Upper lobe of left lung (tissue), 6 donors: ENCODE measurements at regions not wholly inside any gene's neighbourhood (a gene's known extent, or its start where the extent isn't known, plus 50 kb on each side); places are given as distances from the start of the nearest gene placed in this dataset.

Experiments used
- ATAC-seq, 2 donors: fragments of 200-7000 bp; cut with Tn5 transposase; one replicate each; pipeline ENCODE4 v1.9.1; 2022; ENCODE audit warnings: mild to moderate bottlenecking in 2 of 2, moderate library complexity in 2 of 2; ENCODE audit not compliant: low FRiP score in 2 of 2
- DNase-seq, 2 donors: peaks; one replicate each; pipeline ENCODE4 v3.0.0-alpha.2; 2019 to 2020
- H3K27ac ChIP-seq, 4 donors: fragments of 200-600 bp; sonication (generic); one replicate each; pipeline ENCODE4 v1.5.1; 2016 to 2019
- H3K27me3 ChIP-seq, 4 donors: fragments of 200-600 bp; sonication (generic); one replicate each; pipeline ENCODE4 v1.5.1; 2017 to 2019
- H3K36me3 ChIP-seq, 4 donors: fragments of 200-600 bp; sonication (generic); one replicate each; pipeline ENCODE4 v1.5.1; 2016 to 2019
- H3K4me1 ChIP-seq, 4 donors: fragments of 200-600 bp; sonication (generic); one replicate each; pipeline ENCODE4 v1.5.1; 2018 to 2019
- H3K4me3 ChIP-seq, 4 donors: fragments of 200-600 bp; sonication (generic); one replicate each; pipeline ENCODE4 v1.5.1; 2017 to 2019; ENCODE audit warnings: mild to moderate bottlenecking in 2 of 4, moderate library complexity in 1 of 4
- H3K9me3 ChIP-seq, 4 donors: fragments of 200-600 bp; sonication (generic); one replicate each; pipeline ENCODE4 v1.5.1; 2018 to 2019
- EP300 ChIP-seq, 4 donors: sonication (generic); formaldehyde crosslinking; IDR thresholded peaks; one replicate each; pipeline ENCODE4 v1.5.1; 2017; ENCODE audit warnings: antibody characterized with exemption in 4 of 4, control low read depth in 2 of 4
- POLR2A ChIP-seq, 4 donors: fragments of 450-650 bp; IDR thresholded peaks; one replicate each; pipeline ENCODE4 v1.5.1; 2016 to 2017; ENCODE audit warnings: antibody characterized with exemption in 4 of 4, mild to moderate bottlenecking in 2 of 4
- POLR2AphosphoS5 ChIP-seq, 2 donors: sonication (generic); formaldehyde crosslinking; IDR thresholded peaks; one replicate each; pipeline ENCODE4 v1.5.1; 2017; ENCODE audit warnings: antibody characterized with exemption in 2 of 2
- WGBS, 2 donors: methylation state at CpG; one replicate each; pipeline ENCODE4 v1.1.5; 2017 to 2018; 5-methylcytosine and 5-hydroxymethylcytosine counted together
- TF ChIP-seq, protein P1 (sequence below), 6 experiments: fragments of 450-650 bp in 4 of 6; fragments of 200-600 bp in 2 of 6; sonication (generic) in 2 of 6; IDR thresholded peaks; one replicate each; pipeline ENCODE4 v1.5.1; 2016 to 2019; ENCODE audit warnings: antibody characterized with exemption in 6 of 6
- donor health status: DM: no; HTN: no; CAD: no; lungs with moderate emphysema.
- donor health status: DM: no; HTN: yes; CAD: no; lungs with severe emphysema.

DNA sequence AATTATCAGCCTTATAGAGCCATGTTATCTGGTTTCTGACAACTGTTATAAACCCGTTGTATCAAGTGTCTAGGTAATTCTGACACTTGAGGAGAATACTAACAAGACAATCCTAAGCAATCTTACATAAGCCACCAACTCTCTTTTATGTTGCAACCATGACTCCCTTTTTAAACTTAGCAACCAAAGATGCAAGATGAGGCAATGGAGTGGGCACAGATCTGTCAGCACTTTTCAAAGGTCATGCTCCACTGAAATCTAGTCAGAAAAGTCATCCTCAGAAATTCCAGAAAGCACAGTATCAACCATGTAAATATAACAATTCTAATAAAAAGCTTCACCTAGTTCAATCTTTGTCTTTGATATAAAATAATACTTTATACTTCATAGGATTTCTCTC lies 77.0 kb upstream of the SEMA3A start:
- no peaks in the 10 kb centered on the region for H3K27me3 ChIP-seq
- no peak overlapping the region for H3K27ac ChIP-seq
- peaks cover 0 to 6% (median 0%) of the 10 kb centered on the region in 4 donors for H3K4me1 ChIP-seq
- H3K4me3 ChIP-seq: no peak overlapping the region
- no peaks in the 10 kb centered on the region for H3K9me3 ChIP-seq
- 46 to 63% methylated on average over 1 of the region's 1 CpG for WGBS, 2 donors
- ATAC-seq: no peak
- H3K36me3 ChIP-seq: no peaks in the 10 kb centered on the region
- TF ChIP-seq POLR2AphosphoS5 (IDR thresholded peaks at IDR 0.05) (no peak), EP300 (IDR thresholded peaks at IDR 0.05) (no peak)
- TF ChIP-seq, protein P1, sequence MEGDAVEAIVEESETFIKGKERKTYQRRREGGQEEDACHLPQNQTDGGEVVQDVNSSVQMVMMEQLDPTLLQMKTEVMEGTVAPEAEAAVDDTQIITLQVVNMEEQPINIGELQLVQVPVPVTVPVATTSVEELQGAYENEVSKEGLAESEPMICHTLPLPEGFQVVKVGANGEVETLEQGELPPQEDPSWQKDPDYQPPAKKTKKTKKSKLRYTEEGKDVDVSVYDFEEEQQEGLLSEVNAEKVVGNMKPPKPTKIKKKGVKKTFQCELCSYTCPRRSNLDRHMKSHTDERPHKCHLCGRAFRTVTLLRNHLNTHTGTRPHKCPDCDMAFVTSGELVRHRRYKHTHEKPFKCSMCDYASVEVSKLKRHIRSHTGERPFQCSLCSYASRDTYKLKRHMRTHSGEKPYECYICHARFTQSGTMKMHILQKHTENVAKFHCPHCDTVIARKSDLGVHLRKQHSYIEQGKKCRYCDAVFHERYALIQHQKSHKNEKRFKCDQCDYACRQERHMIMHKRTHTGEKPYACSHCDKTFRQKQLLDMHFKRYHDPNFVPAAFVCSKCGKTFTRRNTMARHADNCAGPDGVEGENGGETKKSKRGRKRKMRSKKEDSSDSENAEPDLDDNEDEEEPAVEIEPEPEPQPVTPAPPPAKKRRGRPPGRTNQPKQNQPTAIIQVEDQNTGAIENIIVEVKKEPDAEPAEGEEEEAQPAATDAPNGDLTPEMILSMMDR (IDR thresholded peaks at IDR 0.05): no peak
- no peak for DNase-seq

DNA sequence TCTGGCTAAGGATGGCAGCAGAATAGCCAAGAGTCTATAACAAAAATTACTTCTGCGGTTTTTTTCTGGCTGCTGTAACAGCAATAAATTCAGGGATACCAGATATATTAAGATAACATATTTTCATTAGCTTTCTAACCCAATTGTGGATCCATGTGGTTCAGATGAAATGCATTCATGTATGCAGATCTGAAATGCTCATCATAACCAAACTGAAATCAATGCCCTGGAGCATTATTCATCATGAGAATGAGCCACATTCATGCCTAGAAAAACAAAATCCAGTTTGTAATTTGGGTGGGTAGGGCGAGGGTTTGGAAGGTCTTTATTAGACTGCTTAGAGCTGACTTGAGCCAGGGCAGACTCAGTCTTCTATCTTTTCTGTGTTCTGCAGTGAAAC lies 69.8 kb upstream of the SEMA3A start:
- H3K36me3 ChIP-seq: no peaks in the 10 kb centered on the region
- H3K27ac ChIP-seq: no peak overlapping the region
- TF ChIP-seq POLR2AphosphoS5 (IDR thresholded peaks at IDR 0.05): no peak
- TF ChIP-seq, protein P1 (IDR thresholded peaks at IDR 0.05): no peak
- TF ChIP-seq POLR2A (IDR thresholded peaks at IDR 0.05): no peak
- TF ChIP-seq EP300 (IDR thresholded peaks at IDR 0.05): no peak
- no peaks in the 10 kb centered on the region for H3K4me1 ChIP-seq
- WGBS, 2 donors: 80 to 87% methylated on average over 2 of the region's 2 CpGs
- no peaks in the 10 kb centered on the region for H3K27me3 ChIP-seq
- H3K9me3 ChIP-seq: no peaks in the 10 kb centered on the region
- H3K4me3 ChIP-seq: no peak overlapping the region
- ATAC-seq: no peak
- no peak for DNase-seq

DNA sequence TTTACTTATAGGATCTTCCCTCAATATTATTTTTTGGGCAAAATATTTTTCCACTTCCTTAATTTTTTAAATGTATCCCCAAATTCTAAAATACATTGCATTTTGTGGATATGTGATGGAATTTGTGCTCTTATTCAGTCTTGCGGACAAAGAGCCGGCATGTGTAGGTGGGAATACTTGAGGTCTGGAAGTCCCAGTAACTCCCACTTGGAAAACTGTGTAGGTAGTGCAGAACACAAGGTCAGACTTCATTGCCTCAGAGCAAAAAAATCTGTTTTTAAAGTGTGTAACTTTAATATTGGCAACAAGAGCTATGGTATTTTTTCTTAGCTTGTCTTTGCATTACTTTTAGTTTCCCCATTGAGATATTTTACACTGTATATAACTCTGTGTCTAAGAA lies 68.5 kb upstream of the SEMA3A start:
- 95 to 98% methylated on average over 2 of the region's 2 CpGs for WGBS, 2 donors
- H3K9me3 ChIP-seq: no peaks in the 10 kb centered on the region
- H3K4me1 ChIP-seq: no peaks in the 10 kb centered on the region
- H3K36me3 ChIP-seq: no peaks in the 10 kb centered on the region
- TF ChIP-seq EP300 (IDR thresholded peaks at IDR 0.05) (no peak), POLR2AphosphoS5 (IDR thresholded peaks at IDR 0.05) (no peak), POLR2A (IDR thresholded peaks at IDR 0.05) (no peak)
- TF ChIP-seq, protein P1 (IDR thresholded peaks at IDR 0.05): no peak
- no peak overlapping the region for H3K4me3 ChIP-seq
- no peak for ATAC-seq
- no peak for DNase-seq
- no peak overlapping the region for H3K27ac ChIP-seq
- no peaks in the 10 kb centered on the region for H3K27me3 ChIP-seq

DNA sequence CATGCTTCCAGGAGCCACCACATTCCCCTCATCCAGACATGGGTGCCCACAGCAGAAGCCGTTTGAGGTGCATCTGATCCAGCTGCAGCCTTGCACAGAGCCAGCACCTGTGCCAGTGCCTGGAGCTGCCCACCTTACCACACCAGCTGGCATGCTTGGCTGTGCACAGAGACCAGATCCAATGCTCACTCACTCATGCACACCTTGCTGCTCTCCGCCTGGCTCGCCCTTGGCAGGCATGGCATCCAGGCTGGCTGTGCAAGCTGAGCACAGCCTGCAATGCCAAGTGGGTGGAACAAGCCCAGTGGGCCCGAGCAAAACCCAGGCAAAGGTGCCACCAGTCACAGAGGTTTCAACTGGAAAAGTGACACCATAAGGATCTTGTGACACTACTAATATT lies 66.9 kb upstream of the SEMA3A start:
- peak in 1 of 2 donors; percentile 39 for DNase-seq
- ATAC-seq: no peak

DNA sequence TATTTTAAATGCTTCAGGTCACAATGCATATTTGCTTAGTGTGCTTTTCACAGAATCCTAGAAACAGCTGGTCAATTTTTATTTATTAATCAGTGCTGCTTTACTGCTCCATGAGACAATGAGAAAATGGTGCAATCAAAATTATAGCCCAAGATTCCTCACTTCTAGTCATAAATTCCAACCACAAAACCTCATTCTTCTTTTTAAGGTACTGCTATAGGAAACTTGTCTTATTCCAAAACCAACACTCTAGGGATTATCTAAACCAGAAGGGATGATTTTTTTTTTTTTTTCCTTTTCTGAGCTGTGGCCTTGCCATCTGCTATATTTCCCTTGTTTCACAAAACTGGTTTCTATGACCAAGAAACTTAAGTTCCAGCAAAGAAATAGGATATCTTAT lies 64.0 kb upstream of the SEMA3A start:
- Histone ChIP-seq H3K4me1 (no peaks in the 10 kb centered on the region), H3K36me3 (no peaks in the 10 kb centered on the region), H3K9me3 (no peaks in the 10 kb centered on the region), H3K27me3 (no peaks in the 10 kb centered on the region), H3K4me3 (no peak overlapping the region), H3K27ac (no peak overlapping the region)
- ATAC-seq (no peak), DNase-seq (no peak)
- TF ChIP-seq, protein P1 (IDR thresholded peaks at IDR 0.05): no peak
- TF ChIP-seq POLR2A (IDR thresholded peaks at IDR 0.05) (no peak), POLR2AphosphoS5 (IDR thresholded peaks at IDR 0.05) (no peak), EP300 (IDR thresholded peaks at IDR 0.05) (no peak)

More for the DNA sequence above, 66.9 kb upstream of the SEMA3A start:
- no peaks in the 10 kb centered on the region for H3K9me3 ChIP-seq
- no peaks in the 10 kb centered on the region for H3K4me1 ChIP-seq
- H3K27me3 ChIP-seq: no peaks in the 10 kb centered on the region
- WGBS, 2 donors: 90 to 96% methylated on average over 3 to 4 of the region's 4 CpGs
- H3K36me3 ChIP-seq: no peaks in the 10 kb centered on the region
- no peak overlapping the region for H3K4me3 ChIP-seq
- TF ChIP-seq EP300 (IDR thresholded peaks at IDR 0.05) (no peak), POLR2AphosphoS5 (IDR thresholded peaks at IDR 0.05) (no peak), POLR2A (IDR thresholded peaks at IDR 0.05) (no peak)
- TF ChIP-seq, protein P1 (IDR thresholded peaks at IDR 0.05): no peak
- H3K27ac ChIP-seq: no peak overlapping the region
